ENCODE measurements at regions not wholly inside any gene's neighbourhood (a gene's known extent, or its start where the extent isn't known, plus 50 kb on each side); places are given as distances from the start of the nearest gene placed in this dataset.

DNA sequence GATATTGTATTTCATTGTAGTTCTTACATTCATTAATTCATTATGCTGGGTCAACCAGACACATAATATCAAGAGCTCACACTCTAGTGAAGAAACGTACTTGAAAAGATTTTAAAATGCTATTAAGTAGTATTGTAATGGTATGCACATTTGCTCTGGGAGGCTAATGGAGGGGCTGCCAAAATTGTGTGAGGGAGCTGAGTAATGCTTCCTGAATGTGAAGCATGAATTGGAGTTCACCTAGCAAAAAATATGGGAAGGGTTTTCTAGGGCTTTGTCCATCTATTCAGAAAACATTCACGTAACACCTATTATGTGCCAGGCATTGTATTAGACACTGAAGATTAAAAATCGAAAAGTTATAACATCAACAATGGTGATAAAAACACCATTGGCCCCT lies 403.8 kb upstream of the PDE3A start:
- no peaks in the 10 kb centered on the region for H3K27me3 Mint-ChIP-seq (ENCODE audit: low read depth)
- CTCF ChIA-PET = no interaction called here

GRCh38 chr12:19965196-19966038 lies 402.9 kb upstream of the PDE3A start:
- POLR2A ChIA-PET = interaction anchor here (0.6 kb wide), 1 partner anchor 413 kb away, joined by 3 read pairs; no protein-coding TSS in a partner anchor

More for the DNA sequence above, 403.8 kb upstream of the PDE3A start:
- ATAC-seq = no peak
- no peaks in the 10 kb centered on the region for H3K36me3 Mint-ChIP-seq (ENCODE audit: low read depth)
- no peak overlapping the region for H3K27ac Mint-ChIP-seq
- no peak for DNase-seq
- H3K4me1 Mint-ChIP-seq (ENCODE audit: low read depth) = no peaks in the 10 kb centered on the region
- H3K9me3 Mint-ChIP-seq (ENCODE audit: insufficient read depth) = no peaks in the 10 kb centered on the region
- no peak overlapping the region for H3K4me3 Mint-ChIP-seq
- POLR2A ChIA-PET = no interaction called here

DNA sequence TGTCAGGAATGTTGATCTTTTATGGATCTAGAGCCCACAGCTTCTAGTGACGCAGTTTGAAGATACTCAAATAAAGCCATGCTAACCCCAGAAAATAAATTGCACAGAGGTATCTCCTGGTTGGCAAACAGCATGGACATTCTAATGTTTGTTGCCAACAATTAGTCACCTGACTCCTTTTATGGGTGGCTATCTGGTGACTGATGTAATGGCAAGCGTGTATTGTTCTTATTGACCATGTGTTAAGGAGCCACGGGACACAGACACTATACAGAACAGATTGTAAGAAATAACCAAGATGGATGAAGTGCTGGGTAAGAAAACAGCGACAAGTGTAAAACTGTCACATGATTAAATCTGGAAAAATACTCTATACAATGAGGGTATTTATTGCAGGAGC lies 401.3 kb upstream of the PDE3A start:
- DNase-seq (no peak), ATAC-seq (no peak)
- CTCF ChIA-PET = no interaction called here
- Mint-ChIP-seq H3K9me3 (ENCODE audit: insufficient read depth) (no peaks in the 10 kb centered on the region), H3K36me3 (ENCODE audit: low read depth) (no peaks in the 10 kb centered on the region), H3K4me3 (no peak overlapping the region), H3K27me3 (ENCODE audit: low read depth) (no peaks in the 10 kb centered on the region), H3K27ac (no peak overlapping the region), H3K4me1 (ENCODE audit: low read depth) (peaks cover 2% of the 10 kb centered on the region)
- POLR2A ChIA-PET = no interaction called here

More at GRCh38 chr12:19965196-19966038, 402.9 kb upstream of the PDE3A start:
- CTCF ChIA-PET = no interaction called here
- H3K9me3 Mint-ChIP-seq (ENCODE audit: insufficient read depth) = no peaks in the 10 kb centered on the region
- H3K27me3 Mint-ChIP-seq (ENCODE audit: low read depth) = no peaks in the 10 kb centered on the region
- H3K36me3 Mint-ChIP-seq (ENCODE audit: low read depth) = no peaks in the 10 kb centered on the region
- no peak overlapping the region for H3K27ac Mint-ChIP-seq
- no peak for ATAC-seq
- no peak for DNase-seq
- H3K4me3 Mint-ChIP-seq = no peak overlapping the region
- no peaks in the 10 kb centered on the region for H3K4me1 Mint-ChIP-seq (ENCODE audit: low read depth)

DNA sequence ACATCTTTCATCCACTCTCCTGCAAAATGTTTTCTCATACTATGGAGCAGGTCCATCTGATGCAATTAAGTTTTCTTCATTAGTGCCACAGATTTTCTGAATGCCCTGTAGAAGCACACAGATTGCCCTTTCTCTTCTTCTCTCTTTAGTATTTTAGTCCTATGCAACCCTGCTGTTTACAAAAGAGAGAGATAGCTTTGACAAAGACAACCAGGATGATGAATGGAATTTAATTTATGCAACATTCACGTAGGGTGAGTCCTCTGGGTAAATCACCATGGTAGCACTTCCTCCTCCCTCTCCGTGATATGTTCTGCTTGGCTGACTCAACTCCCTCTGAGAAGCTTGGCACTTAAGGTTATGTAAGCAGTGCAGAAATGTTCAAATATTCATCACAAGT lies 400.9 kb upstream of the PDE3A start:
- peaks cover 7% of the 10 kb centered on the region for H3K4me1 Mint-ChIP-seq (ENCODE audit: low read depth)
- H3K27me3 Mint-ChIP-seq (ENCODE audit: low read depth) = no peaks in the 10 kb centered on the region
- ChIA-PET POLR2A (no interaction called here), CTCF (no interaction called here)
- H3K9me3 Mint-ChIP-seq (ENCODE audit: insufficient read depth) = no peaks in the 10 kb centered on the region
- no peak overlapping the region for H3K27ac Mint-ChIP-seq
- H3K36me3 Mint-ChIP-seq (ENCODE audit: low read depth) = no peaks in the 10 kb centered on the region
- DNase-seq (no peak), ATAC-seq (no peak)
- H3K4me3 Mint-ChIP-seq = no peak overlapping the region

DNA sequence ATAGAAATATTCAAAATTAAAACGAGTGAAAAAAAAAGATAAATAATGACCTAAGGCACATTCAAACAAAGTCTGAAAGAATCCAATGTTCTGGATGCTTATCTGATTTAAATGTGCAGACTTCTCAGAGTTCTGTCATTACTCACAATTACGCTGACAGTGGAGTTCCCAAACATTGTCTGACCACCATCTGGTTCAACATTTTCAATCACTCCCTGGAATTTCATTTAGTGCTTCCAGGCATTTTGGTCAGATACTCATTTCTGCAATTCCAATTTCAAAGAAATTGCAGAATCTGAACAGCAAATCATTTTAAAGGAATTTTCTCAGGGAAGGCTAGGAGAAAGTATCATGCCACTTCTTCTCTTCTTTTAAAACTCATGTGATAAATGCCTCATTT lies 398.2 kb upstream of the PDE3A start:
- ChIA-PET POLR2A (no interaction called here), CTCF (no interaction called here)
- H3K27me3 Mint-ChIP-seq (ENCODE audit: low read depth) = no peaks in the 10 kb centered on the region
- H3K4me1 Mint-ChIP-seq (ENCODE audit: low read depth) = peaks cover 18% of the 10 kb centered on the region
- H3K4me3 Mint-ChIP-seq = no peak overlapping the region
- H3K27ac Mint-ChIP-seq = no peak overlapping the region
- H3K36me3 Mint-ChIP-seq (ENCODE audit: low read depth) = no peaks in the 10 kb centered on the region
- DNase-seq = no peak
- ATAC-seq = no peak
- no peaks in the 10 kb centered on the region for H3K9me3 Mint-ChIP-seq (ENCODE audit: insufficient read depth)

DNA sequence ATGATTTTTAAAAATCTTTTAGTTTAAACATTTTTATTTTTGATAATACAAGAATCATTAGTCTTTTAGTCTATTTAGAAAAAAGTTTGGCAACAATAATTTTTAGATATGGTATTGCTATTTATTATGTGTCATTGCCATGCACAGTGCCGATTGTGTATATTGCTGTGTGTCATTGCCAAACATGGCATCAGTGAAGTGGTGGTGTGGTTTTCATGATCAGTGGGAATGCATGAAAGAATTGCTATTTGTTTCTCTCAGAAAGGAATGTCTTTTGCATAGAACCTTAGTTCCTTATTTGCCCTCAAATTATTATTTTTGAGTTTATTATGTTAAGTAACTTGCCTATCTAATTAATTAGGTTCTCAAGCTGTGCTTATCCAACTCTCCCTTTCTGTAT lies 397.5 kb upstream of the PDE3A start:
- no peaks in the 10 kb centered on the region for H3K9me3 Mint-ChIP-seq (ENCODE audit: insufficient read depth)
- H3K4me3 Mint-ChIP-seq = no peak overlapping the region
- no peak overlapping the region for H3K27ac Mint-ChIP-seq
- DNase-seq = no peak
- ATAC-seq = no peak
- H3K27me3 Mint-ChIP-seq (ENCODE audit: low read depth) = no peaks in the 10 kb centered on the region
- no peaks in the 10 kb centered on the region for H3K36me3 Mint-ChIP-seq (ENCODE audit: low read depth)
- ChIA-PET CTCF (no interaction called here), POLR2A (no interaction called here)
- H3K4me1 Mint-ChIP-seq (ENCODE audit: low read depth) = peaks cover 18% of the 10 kb centered on the region

- DNase-seq = no peak
- no peak for ATAC-seq
- ChIA-PET POLR2A (no interaction called here), CTCF (no interaction called here)
- Mint-ChIP-seq H3K4me1 (ENCODE audit: low read depth) (peaks cover 18% of the 10 kb centered on the region), H3K27ac (no peak overlapping the region), H3K4me3 (no peak overlapping the region), H3K36me3 (ENCODE audit: low read depth) (no peaks in the 10 kb centered on the region), H3K27me3 (ENCODE audit: low read depth) (no peaks in the 10 kb centered on the region), H3K9me3 (ENCODE audit: insufficient read depth) (no peaks in the 10 kb centered on the region)
Measured at GRCh38 chr12:19971361-19972280, 396.7 kb upstream of the PDE3A start.

DNA sequence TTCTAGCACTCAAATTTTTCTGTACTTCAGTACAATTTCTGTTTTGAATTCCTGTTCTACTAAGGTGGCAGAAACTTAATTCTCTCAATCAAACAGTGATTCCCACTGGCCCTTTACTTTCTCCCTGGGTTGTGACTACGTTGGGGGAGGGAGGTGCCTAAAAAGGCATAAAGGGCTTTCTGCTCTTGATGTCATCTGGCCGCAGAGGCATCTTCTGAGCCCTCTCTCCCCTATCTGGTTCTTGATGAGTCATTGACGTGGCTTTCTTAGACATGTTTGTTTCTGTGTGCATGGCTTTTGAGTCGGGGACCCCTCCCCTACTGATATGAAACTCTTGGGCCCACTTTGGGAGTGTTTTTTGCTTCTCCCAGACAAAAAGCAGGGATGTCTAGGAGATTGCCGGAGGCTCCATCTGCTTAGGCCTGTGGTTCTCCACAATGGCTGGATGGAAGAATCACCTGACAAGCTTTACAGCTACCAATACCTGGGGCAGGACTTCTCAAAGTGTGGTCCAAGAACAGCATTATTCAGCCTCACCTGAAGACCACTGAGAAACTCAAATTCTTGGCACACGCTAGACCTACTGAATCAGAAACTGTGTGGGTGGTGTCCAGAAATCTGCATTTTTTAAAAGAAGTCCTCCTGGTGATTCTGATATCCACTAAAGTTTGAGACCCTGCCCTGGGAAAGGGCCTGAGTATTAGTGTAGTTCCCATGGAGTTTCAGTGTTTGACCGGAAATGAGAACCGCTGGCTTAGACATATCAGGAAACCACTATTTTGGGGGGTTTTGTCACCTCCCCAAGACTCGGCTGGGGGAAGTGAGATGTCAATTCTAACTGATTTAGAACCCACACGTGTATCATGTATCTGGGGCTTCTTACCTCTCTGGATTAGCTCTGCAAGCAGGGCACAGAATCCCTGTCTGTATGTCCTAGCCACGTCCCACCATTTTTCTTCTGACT lies 395.7 kb upstream of the PDE3A start:
- H3K36me3 Mint-ChIP-seq (ENCODE audit: low read depth) = no peaks in the 10 kb centered on the region
- no peaks in the 10 kb centered on the region for H3K9me3 Mint-ChIP-seq (ENCODE audit: insufficient read depth)
- H3K27me3 Mint-ChIP-seq (ENCODE audit: low read depth) = no peaks in the 10 kb centered on the region
- no peak overlapping the region for H3K4me3 Mint-ChIP-seq
- CTCF ChIA-PET = no interaction called here
- DNase-seq = peak; percentile 34
- POLR2A ChIA-PET = no interaction called here
- H3K27ac Mint-ChIP-seq = peak overlapping the region; percentile 58
- H3K4me1 Mint-ChIP-seq (ENCODE audit: low read depth) = peaks cover 18% of the 10 kb centered on the region
- ATAC-seq = peak; percentile 42

DNA sequence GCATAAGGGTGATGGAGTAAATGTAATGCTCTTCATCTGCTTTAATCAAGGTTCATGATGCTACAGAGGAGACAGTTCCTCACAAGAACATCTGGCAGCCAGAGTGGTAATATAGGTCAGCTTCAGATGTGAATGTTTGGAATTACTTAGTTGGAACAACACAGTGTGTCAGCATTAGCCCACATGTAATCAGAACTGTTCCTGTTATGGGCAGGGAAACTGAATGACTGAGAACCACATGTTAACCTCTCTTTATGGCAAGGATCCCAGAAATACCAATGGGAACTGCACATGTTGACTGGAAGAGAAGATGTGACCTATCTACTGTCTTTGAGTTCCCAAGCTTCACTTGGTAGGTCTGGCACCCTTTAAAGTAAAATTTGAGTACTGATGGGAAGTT lies 390.1 kb upstream of the PDE3A start:
- POLR2A ChIA-PET = no interaction called here
- H3K4me3 Mint-ChIP-seq = no peak overlapping the region

GRCh38 chr12:19979584-19979983 lies 388.8 kb upstream of the PDE3A start:
- no peaks in the 10 kb centered on the region for H3K4me1 Mint-ChIP-seq (ENCODE audit: low read depth)
- ATAC-seq (no peak), DNase-seq (no peak)
- no peaks in the 10 kb centered on the region for H3K36me3 Mint-ChIP-seq (ENCODE audit: low read depth)
- CTCF ChIA-PET = no interaction called here
- H3K4me3 Mint-ChIP-seq = no peak overlapping the region
- no peaks in the 10 kb centered on the region for H3K9me3 Mint-ChIP-seq (ENCODE audit: insufficient read depth)
- POLR2A ChIA-PET = no interaction called here
- H3K27me3 Mint-ChIP-seq (ENCODE audit: low read depth) = no peaks in the 10 kb centered on the region
- no peak overlapping the region for H3K27ac Mint-ChIP-seq

More for the DNA sequence above, 390.1 kb upstream of the PDE3A start:
- Mint-ChIP-seq H3K27me3 (ENCODE audit: low read depth) (no peaks in the 10 kb centered on the region), H3K27ac (no peak overlapping the region), H3K4me1 (ENCODE audit: low read depth) (peaks cover 4% of the 10 kb centered on the region), H3K9me3 (ENCODE audit: insufficient read depth) (no peaks in the 10 kb centered on the region), H3K36me3 (ENCODE audit: low read depth) (no peaks in the 10 kb centered on the region)
- DNase-seq (no peak), ATAC-seq (no peak)
- CTCF ChIA-PET = no interaction called here

DNA sequence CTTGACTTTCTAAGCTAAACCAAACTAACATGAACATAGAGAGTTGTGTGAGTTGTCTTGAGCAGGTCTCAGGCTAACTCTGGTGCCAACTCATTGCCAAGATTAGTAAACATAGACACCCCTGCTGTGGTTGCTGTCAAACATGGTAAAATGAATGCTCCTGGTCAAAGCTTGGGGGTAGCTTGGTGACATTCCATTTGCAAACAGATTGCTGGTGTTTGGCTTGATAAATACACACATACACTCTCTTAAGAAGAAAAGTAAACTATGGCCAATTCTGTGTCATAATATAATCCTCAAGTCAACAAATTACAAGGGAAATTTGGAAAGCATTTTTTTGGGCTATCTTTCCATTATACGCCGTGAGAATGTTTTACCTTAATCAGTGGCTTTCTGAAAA lies 386.4 kb upstream of the PDE3A start:
- Mint-ChIP-seq H3K4me1 (ENCODE audit: low read depth) (no peaks in the 10 kb centered on the region), H3K4me3 (no peak overlapping the region), H3K9me3 (ENCODE audit: insufficient read depth) (no peaks in the 10 kb centered on the region), H3K36me3 (ENCODE audit: low read depth) (no peaks in the 10 kb centered on the region), H3K27me3 (ENCODE audit: low read depth) (no peaks in the 10 kb centered on the region), H3K27ac (no peak overlapping the region)
- ATAC-seq = no peak
- no peak for DNase-seq
- POLR2A ChIA-PET = no interaction called here
- CTCF ChIA-PET = interaction anchor here (0.8 kb wide), 1 partner anchor 72 kb away, joined by 3 read pairs; no protein-coding TSS in a partner anchor

Data from activated CD8-positive, alpha-beta T cell treated with anti-CD3 and anti-CD28 coated beads, Interleukin-2, amount 10 ng/mL, durations not matched to agents 7 days and 5 days (primary cell).